ENCODE measurements at regions not wholly inside any gene's neighbourhood (a gene's known extent, or its start where the extent isn't known, plus 50 kb on each side); places are given as distances from the start of the nearest gene placed in this dataset.
A peak's percentile ranks its signal among the peaks of the same experiment; 100 is the strongest.
"Not testable (repeated sequence)": the region's sequence is repeated elsewhere in the genome, so short reads cannot be mapped to it uniquely, and the experiment has no call there.

GRCh38 chr12:29893002-29893401 lies 109.3 kb upstream of the TMTC1 start:
- H3K36me3 ChIP-seq (ENCODE audit: control insufficient read depth, insufficient read depth, low read length), result no peaks in the 10 kb centered on the region
- DNase-seq (ENCODE audit: extremely low read depth, insufficient read length), result no peak
- no peak for TF ChIP-seq CTCF (IDR thresholded peaks at IDR 0.05; ENCODE audit: insufficient read depth, low read length, poor library complexity, severe bottlenecking)
- H3K4me3 ChIP-seq (replicated peaks; ENCODE audit: low read depth, low read length), result no peak overlapping the region
- H3K27me3 ChIP-seq (replicated peaks; ENCODE audit: control insufficient read depth, insufficient read depth, low read length), result no peaks in the 10 kb centered on the region

- no peak for DNase-seq (ENCODE audit: extremely low read depth, insufficient read length)
- H3K27me3 ChIP-seq (replicated peaks; ENCODE audit: control insufficient read depth, insufficient read depth, low read length), result no peaks in the 10 kb centered on the region
- no peak for TF ChIP-seq CTCF (IDR thresholded peaks at IDR 0.05; ENCODE audit: insufficient read depth, low read length, poor library complexity, severe bottlenecking)
- no peaks in the 10 kb centered on the region for H3K36me3 ChIP-seq (ENCODE audit: control insufficient read depth, insufficient read depth, low read length)
- no peak overlapping the region for H3K4me3 ChIP-seq (replicated peaks; ENCODE audit: low read depth, low read length)
Observed at GRCh38 chr12:29891792-29892191, 108.0 kb upstream of the TMTC1 start.

- no peaks in the 10 kb centered on the region for H3K27me3 ChIP-seq (replicated peaks; ENCODE audit: control insufficient read depth, insufficient read depth, low read length)
- no peak for DNase-seq (ENCODE audit: extremely low read depth, insufficient read length)
Observed at GRCh38 chr12:29889737-29890136, 106.0 kb upstream of the TMTC1 start.

GRCh38 chr12:29888777-29889176 lies 105.0 kb upstream of the TMTC1 start:
- Histone ChIP-seq H3K27me3 (replicated peaks; ENCODE audit: control insufficient read depth, insufficient read depth, low read length) (no peaks in the 10 kb centered on the region), H3K4me3 (replicated peaks; ENCODE audit: low read depth, low read length) (no peak overlapping the region), H3K36me3 (ENCODE audit: control insufficient read depth, insufficient read depth, low read length) (no peaks in the 10 kb centered on the region)
- no peak for DNase-seq (ENCODE audit: extremely low read depth, insufficient read length)
- TF ChIP-seq CTCF (IDR thresholded peaks at IDR 0.05; ENCODE audit: insufficient read depth, low read length, poor library complexity, severe bottlenecking), result no peak

More at GRCh38 chr12:29889737-29890136, 106.0 kb upstream of the TMTC1 start:
- peak; percentile 48 for TF ChIP-seq CTCF (IDR thresholded peaks at IDR 0.05; ENCODE audit: insufficient read depth, low read length, poor library complexity, severe bottlenecking)
- Histone ChIP-seq H3K36me3 (ENCODE audit: control insufficient read depth, insufficient read depth, low read length) (no peaks in the 10 kb centered on the region), H3K4me3 (replicated peaks; ENCODE audit: low read depth, low read length) (no peak overlapping the region)

- H3K27me3 ChIP-seq (replicated peaks; ENCODE audit: control insufficient read depth, insufficient read depth, low read length); H3K36me3 ChIP-seq (ENCODE audit: control insufficient read depth, insufficient read depth, low read length); H3K4me3 ChIP-seq (replicated peaks; ENCODE audit: low read depth, low read length); DNase-seq (ENCODE audit: extremely low read depth, insufficient read length): not testable (repeated sequence)
Observed at GRCh38 chr12:29884957-29885356, 101.2 kb upstream of the TMTC1 start.

GRCh38 chr12:29883941-29884554 lies 100.3 kb upstream of the TMTC1 start:
- Histone ChIP-seq H3K36me3 (ENCODE audit: control insufficient read depth, insufficient read depth, low read length) (no peaks in the 10 kb centered on the region), H3K27me3 (replicated peaks; ENCODE audit: control insufficient read depth, insufficient read depth, low read length) (no peaks in the 10 kb centered on the region), H3K4me3 (replicated peaks; ENCODE audit: low read depth, low read length) (no peak overlapping the region)
- no peak for DNase-seq (ENCODE audit: extremely low read depth, insufficient read length)
- TF ChIP-seq CTCF (IDR thresholded peaks at IDR 0.05; ENCODE audit: insufficient read depth, low read length, poor library complexity, severe bottlenecking), result no peak
